ENCODE measurements at regions not wholly inside any gene's neighbourhood (a gene's known extent, or its start where the extent isn't known, plus 50 kb on each side); places are given as distances from the start of the nearest gene placed in this dataset.

GRCh38 chr15:53038655-53038941 lies 248.5 kb upstream of the ONECUT1 start:
- no peak for DNase-seq (ENCODE audit: low read depth)
- no peak overlapping the region for H3K4me3 ChIP-seq (ENCODE audit: control insufficient read depth, low read depth, low read length)
- no peak for TF ChIP-seq CTCF (IDR thresholded peaks at IDR 0.05; ENCODE audit: control insufficient read depth, insufficient read depth, low read depth, low read length, missing control alignments)

- H3K4me3 ChIP-seq (ENCODE audit: control insufficient read depth, low read depth, low read length): no peak overlapping the region
- no peak for TF ChIP-seq CTCF (IDR thresholded peaks at IDR 0.05; ENCODE audit: control insufficient read depth, insufficient read depth, low read depth, low read length, missing control alignments)
- DNase-seq (ENCODE audit: low read depth): no peak
Observed at GRCh38 chr15:53037904-53038654, 247.9 kb upstream of the ONECUT1 start.

- TF ChIP-seq CTCF (IDR thresholded peaks at IDR 0.05; ENCODE audit: control insufficient read depth, insufficient read depth, low read depth, low read length, missing control alignments): no peak
- no peak for DNase-seq (ENCODE audit: low read depth)
- H3K4me3 ChIP-seq (ENCODE audit: control insufficient read depth, low read depth, low read length): no peak overlapping the region
Observed at GRCh38 chr15:53036641-53037040, 246.5 kb upstream of the ONECUT1 start.

- no peak for TF ChIP-seq CTCF (IDR thresholded peaks at IDR 0.05; ENCODE audit: control insufficient read depth, insufficient read depth, low read depth, low read length, missing control alignments)
- H3K4me3 ChIP-seq (ENCODE audit: control insufficient read depth, low read depth, low read length): no peak overlapping the region
- no peak for DNase-seq (ENCODE audit: low read depth)
Observed at GRCh38 chr15:53034767-53035245, 244.7 kb upstream of the ONECUT1 start.

GRCh38 chr15:53033709-53034108 lies 243.6 kb upstream of the ONECUT1 start:
- H3K4me3 ChIP-seq (ENCODE audit: control insufficient read depth, low read depth, low read length): no peak overlapping the region
- TF ChIP-seq CTCF (IDR thresholded peaks at IDR 0.05; ENCODE audit: control insufficient read depth, insufficient read depth, low read depth, low read length, missing control alignments): no peak
- no peak for DNase-seq (ENCODE audit: low read depth)

- DNase-seq (ENCODE audit: low read depth): no peak
- TF ChIP-seq CTCF (IDR thresholded peaks at IDR 0.05; ENCODE audit: control insufficient read depth, insufficient read depth, low read depth, low read length, missing control alignments): no peak
Observed at GRCh38 chr15:53031469-53031868, 241.3 kb upstream of the ONECUT1 start.

More at GRCh38 chr15:53031469-53031868, 241.3 kb upstream of the ONECUT1 start:
- H3K4me3 ChIP-seq (ENCODE audit: control insufficient read depth, low read depth, low read length): no peak overlapping the region
